HuH-7 (cell line): ENCODE measurements at regions not wholly inside any gene's neighbourhood (a gene's known extent, or its start where the extent isn't known, plus 50 kb on each side); places are given as distances from the start of the nearest gene placed in this dataset.

ENCODE experiments used
- DNase-seq: peaks from one replicate; pipeline ENCODE4 v3.0.0; 2011; ENCODE audit warnings: low spot score

DNA sequence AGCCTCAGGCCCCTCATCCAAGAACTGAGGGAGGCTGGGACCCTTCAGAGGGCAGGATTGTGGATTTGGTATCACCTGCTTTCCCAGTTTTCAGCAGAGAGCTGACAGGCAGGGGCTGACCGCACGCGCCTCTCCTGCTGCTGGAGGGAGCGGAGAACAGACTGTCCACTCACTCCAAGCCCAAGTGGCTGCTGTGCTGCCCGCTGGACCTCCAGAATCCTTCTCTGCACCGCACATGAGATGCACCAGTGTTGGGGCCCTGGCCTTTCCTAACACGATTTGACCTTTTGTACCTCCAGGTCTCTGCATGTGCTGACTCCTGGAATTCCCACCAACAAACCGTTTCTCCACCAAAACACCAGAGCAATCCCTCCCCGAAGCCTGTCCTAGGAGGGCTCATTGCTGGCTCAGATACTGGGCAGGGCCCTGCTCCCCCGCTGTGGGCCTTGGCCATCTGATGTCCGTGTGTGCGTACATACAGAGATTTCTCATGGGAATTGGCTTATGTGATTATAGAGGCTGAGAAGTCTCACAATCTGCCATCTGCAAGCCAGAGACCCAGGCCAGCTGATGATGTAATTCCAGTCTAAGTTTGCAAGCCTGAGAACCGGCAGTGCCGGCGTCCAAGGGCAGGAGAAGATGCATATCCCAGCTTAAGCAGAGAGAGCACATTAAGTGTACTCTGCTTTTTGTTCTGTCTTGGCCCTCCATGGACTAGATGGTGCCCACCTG lies 141.7 kb downstream of the GADD45G start:
- no peak for DNase-seq

- DNase-seq, result no peak
These were observed 142.8 kb downstream of the GADD45G start for GRCh38 chr9:89747596-89747995.

DNA sequence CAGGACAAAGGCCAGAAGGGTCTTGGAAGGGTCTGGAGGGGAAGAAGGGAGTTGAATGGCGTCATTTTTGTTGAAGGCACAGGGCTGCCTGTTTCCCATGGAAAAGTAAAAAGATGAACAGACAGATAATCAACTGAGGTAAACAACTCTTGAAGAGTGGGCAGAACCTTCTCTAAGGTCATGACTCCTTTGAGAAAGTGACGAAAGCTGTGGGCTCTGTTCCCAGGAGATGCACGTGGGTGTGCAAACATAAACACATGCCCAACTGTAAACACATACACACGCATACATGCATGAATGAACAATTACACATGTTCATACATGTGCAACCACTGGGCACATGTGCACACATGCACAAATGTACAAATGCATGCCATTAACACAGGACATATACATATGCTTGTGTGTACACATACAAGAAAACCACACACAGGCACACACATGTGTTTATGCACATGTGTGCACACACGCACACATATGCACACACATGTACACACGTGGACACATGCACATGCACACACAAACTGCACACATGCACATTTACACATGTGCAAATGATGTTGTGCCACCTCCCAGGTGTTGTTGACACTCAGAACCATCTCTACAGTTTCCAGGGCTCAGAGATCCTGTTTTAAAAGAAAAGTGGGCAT lies 143.3 kb downstream of the GADD45G start:
- DNase-seq, result no peak

DNA sequence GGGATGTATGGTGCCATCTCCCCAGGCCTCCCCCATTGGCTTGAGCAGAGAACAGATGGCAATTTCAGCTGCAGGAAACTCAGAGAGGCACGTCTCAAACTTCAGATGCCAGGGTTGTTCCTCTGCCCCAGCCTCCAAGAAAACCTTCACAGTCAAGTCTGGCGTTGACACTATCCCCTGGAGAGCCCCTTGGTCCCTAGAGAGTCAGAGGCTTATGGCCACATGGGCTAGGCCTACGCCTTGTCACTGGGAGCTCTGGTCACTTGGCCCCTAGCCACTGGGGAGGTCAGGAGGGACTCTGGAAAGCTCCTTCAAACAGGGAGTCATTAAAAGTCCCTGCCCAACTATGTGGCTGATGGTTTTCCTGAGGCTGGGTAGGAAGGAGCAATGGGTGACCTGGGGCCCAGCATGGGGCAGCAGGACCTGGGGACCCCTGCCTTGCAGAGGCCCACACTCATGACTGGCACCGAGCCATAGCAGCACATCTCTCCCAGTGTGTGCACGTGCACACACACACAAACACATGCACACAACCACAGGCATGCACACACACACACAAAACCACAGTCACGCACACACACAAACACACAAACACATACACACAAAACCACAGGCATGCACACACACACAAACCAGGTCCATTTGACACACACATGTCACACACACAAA lies 144.2 kb downstream of the GADD45G start:
- no peak for DNase-seq

GRCh38 chr9:89749500-89750116 lies 144.8 kb downstream of the GADD45G start:
- no peak for DNase-seq

GRCh38 chr9:89750117-89750791 lies 145.4 kb downstream of the GADD45G start:
- no peak for DNase-seq

GRCh38 chr9:89751079-89751825 lies 146.4 kb downstream of the GADD45G start:
- DNase-seq, result no peak

DNA sequence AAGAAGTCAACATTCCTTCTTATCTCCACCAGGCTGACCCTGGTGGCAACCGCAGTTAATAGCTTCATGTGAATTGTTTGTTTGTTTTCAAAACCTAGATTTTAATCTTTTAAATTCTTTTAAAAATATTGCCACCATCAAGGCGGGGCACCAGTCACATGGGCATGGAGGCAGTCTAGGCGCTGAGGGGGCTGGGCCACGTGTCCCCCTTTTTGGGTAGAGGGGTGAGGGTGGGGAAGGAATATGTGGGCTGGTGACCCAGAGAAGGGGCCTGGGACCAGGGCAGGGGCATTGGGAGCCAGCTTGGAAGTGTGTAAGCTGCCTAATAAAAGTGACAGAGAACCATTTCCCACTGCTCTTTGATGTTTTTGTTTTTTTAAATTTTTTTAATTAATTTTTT lies 147.3 kb downstream of the GADD45G start:
- no peak for DNase-seq

- DNase-seq, result no peak
These were observed 148.8 kb downstream of the GADD45G start for GRCh38 chr9:89753472-89754055.

- DNase-seq, result no peak
These were observed 149.4 kb downstream of the GADD45G start for GRCh38 chr9:89754193-89754592.

DNA sequence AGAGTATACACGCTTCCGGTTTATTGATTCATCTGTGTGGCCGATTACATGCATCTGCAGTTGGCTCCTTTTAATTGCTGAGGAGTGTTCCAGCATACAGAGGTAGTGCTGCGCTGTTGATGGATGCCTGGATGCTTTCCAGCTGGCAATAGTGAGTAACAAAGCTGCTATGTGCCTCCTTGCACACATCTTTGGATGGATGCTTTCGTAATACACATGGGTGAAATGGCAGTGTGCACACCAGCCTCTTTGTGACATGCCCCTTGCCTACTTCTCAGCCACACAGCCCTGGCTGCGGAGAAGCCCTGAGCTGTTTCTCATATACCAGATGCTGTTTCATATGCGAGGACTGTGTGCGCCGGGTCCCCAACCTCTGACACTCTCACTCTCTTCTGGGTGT lies 151.0 kb downstream of the GADD45G start:
- DNase-seq, result no peak

- DNase-seq, result peak; percentile 14
These were observed 152.2 kb downstream of the GADD45G start for GRCh38 chr9:89756891-89757537.

DNA sequence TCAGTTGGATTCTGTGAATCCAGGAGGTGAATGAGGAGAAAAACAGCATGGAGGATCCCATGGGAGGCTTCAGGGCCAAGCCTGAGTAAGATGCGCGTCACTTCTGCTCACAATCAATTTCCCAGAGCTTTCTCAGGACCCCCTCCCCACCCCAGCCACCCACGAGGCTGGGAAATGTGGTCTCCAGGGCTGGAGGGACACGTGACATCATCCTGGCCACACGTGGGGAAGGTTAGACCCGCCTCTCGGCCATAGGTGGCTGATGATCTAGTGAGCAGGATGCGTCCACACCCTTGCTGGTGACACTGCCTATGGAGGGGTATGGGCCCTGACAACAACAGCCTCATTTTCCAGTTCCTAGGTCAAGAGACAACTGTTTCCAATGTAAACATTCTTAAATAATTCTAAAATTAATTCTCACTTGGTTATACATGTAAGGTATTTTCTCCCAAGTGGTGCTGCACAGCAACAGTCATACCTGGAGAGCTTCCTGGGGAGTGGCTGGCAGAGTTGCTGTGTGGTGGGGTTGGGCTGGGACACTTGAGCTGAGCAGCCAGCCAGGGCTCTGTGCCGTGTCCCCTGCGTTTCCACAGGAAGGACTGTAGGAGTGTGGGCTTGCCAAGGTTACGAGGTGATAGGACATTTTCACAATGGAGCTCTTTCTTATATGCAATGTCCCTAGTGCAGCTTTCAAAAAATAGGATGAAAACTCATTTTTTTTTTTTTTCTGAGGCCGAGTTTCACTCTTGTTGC lies 153.1 kb downstream of the GADD45G start:
- DNase-seq, result no peak

DNA sequence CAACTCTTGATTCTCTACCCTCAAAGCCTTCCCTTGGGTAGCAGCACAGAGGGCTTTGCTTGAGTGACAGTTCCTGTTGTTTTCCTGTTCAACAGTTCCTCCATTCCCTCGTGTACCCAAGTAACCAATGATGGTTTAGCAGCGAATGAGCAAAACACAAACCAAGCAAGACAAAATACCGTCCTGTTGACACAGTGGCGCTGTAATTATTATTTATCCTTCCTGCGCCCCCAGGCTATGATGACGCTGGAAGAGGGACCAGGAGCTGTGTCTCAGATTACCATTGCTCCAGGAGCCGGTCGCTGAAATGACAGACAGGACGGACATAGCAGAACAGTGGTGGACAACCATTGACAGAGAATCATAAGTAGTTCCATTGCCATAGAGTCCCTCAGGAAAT lies 154.8 kb downstream of the GADD45G start:
- DNase-seq, result no peak

DNA sequence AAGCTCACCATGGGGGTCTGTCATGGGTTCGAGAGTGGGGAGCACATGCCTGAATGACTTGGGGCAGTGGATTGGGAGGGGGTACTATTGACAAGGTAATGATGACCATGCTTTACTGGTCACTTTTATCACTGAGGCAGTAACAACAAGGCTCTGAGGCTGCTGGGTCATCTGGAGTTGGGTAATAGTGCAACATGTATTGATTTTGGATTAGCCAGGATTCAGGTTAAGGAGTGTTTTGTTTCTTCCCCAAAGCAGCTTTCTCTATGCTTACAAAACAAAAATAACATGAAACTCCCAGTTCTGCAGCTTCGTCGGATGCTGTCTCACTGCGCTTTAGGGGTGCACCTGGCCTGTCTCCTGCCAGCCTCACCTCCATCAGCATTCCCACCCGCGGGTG lies 155.3 kb downstream of the GADD45G start:
- DNase-seq, result no peak

GRCh38 chr9:89764217-89764616 lies 159.4 kb downstream of the GADD45G start:
- DNase-seq, result no peak

DNA sequence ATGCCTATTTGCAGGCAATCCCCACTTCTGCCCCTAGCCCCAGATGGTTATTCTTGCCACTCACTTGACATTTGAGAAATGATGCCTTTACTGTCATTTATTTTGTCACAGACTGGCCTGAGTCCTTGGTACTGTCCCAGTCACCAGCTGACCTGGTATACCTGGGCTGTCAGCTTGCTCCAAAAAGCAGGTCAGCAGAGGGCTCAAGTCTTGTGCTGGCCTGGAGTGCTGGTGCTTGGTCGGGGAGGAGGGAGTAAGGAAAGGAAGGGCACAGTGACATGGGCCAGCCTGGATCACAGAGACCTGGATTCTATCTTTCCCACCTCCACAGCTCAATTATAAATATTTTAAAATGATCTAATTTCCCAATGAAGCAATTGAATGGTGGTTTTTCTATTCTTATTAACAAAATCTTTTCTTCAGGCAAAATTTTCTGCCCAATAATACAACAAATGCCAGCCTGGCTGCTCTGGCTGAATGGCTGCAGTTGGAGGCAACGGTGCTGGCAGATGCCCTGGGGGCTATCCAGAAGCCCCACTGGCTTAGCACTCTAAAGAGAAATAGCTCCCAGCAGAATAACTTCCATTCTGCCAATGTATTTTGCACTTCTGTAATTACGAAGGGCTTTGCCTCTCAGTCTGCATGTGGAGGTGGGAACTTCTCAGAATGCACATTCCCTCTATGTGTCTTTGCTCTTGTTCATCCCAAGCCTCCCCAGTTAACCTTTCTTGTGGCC lies 160.6 kb downstream of the GADD45G start:
- no peak for DNase-seq

- no peak for DNase-seq
These were observed 162.2 kb downstream of the GADD45G start for GRCh38 chr9:89766991-89767390.

- no peak for DNase-seq
These were observed 163.2 kb downstream of the GADD45G start for GRCh38 chr9:89768051-89768450.
